ENCODE measurements at regions not wholly inside any gene's neighbourhood (a gene's known extent, or its start where the extent isn't known, plus 50 kb on each side); places are given as distances from the start of the nearest gene placed in this dataset.

DNA sequence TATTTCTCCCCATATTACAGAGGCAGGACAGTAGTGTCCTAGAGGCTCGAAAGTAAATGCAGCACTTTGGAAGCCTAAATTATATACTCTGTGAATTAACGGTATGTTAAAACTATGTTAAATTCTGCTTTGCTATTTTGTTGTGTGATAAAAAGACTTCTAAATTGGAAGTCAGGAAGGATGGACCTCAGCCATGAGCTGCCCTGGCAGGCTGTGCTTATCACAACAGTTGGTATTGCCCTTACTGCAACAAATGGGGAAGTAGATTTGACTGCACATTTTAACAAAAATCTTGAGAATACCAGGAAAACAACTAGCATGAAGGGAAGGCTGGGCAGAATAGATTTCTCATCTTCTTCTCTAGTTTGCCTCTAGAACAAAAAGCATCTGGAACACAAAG, 706.6 kb downstream of the SI start:
- TF ChIP-seq, protein P1, sequence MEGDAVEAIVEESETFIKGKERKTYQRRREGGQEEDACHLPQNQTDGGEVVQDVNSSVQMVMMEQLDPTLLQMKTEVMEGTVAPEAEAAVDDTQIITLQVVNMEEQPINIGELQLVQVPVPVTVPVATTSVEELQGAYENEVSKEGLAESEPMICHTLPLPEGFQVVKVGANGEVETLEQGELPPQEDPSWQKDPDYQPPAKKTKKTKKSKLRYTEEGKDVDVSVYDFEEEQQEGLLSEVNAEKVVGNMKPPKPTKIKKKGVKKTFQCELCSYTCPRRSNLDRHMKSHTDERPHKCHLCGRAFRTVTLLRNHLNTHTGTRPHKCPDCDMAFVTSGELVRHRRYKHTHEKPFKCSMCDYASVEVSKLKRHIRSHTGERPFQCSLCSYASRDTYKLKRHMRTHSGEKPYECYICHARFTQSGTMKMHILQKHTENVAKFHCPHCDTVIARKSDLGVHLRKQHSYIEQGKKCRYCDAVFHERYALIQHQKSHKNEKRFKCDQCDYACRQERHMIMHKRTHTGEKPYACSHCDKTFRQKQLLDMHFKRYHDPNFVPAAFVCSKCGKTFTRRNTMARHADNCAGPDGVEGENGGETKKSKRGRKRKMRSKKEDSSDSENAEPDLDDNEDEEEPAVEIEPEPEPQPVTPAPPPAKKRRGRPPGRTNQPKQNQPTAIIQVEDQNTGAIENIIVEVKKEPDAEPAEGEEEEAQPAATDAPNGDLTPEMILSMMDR (IDR thresholded peaks at IDR 0.05 in 4 of 5, conservative IDR thresholded peaks at IDR 0.05 in 1 of 5): no peak
- no peak for TF ChIP-seq POLR2A (IDR thresholded peaks at IDR 0.05)

Data from gastrocnemius medialis (tissue), 4 donors.